ENCODE measurements at regions not wholly inside any gene's neighbourhood (a gene's known extent, or its start where the extent isn't known, plus 50 kb on each side); places are given as distances from the start of the nearest gene placed in this dataset.

GRCh38 chr9:24488896-24489295 is 56.8 kb downstream of the IZUMO3 start:
- H3K4me3 ChIP-seq (ENCODE audit: low read length), result no peak overlapping the region
- no peak for DNase-seq (ENCODE audit: low read depth, low spot score)

- no peak for DNase-seq (ENCODE audit: low read depth, low spot score)
- H3K4me3 ChIP-seq (ENCODE audit: low read length), result no peak overlapping the region
Observed at GRCh38 chr9:24487946-24488345, 57.8 kb downstream of the IZUMO3 start.

DNA sequence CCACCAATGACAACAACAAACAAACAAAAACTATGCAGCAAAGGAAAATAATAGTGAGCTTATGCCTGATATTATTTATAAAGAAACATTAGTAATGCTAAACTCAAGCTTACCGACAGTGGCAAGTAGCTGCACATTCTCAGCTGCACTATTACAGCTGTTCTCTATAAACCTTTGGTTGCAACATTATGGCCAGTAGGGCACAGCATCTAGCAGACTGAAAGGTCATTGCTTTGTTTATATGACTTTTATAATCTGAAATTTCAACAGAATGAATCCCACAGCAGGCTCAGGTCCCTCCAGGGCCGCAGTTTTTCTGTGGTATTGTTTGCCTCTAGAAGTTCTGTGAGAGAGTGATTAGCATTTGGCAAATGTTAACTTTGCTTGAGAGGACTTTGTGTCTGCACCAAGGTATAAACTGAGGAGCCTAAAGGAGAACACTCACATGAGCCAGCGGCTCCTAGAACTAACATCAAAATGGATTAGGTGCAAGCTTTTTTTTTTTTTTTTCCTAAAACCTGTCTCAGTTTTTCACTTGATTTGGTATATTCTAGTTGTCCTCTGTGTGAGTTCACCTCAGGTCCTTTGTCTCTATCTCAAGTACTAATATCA is 58.3 kb downstream of the IZUMO3 start:
- no peak overlapping the region for H3K4me3 ChIP-seq (ENCODE audit: low read length)
- no peak for DNase-seq (ENCODE audit: low read depth, low spot score)

GRCh38 chr9:24479361-24480059 is 66.2 kb downstream of the IZUMO3 start:
- no peak overlapping the region for H3K4me3 ChIP-seq (ENCODE audit: low read length)
- DNase-seq (ENCODE audit: low read depth, low spot score), result no peak

- no peak for DNase-seq (ENCODE audit: low read depth, low spot score)
- H3K4me3 ChIP-seq (ENCODE audit: low read length), result no peak overlapping the region
Observed at GRCh38 chr9:24464319-24464951, 81.3 kb downstream of the IZUMO3 start.

- no peak for DNase-seq (ENCODE audit: low read depth, low spot score)
- no peak overlapping the region for H3K4me3 ChIP-seq (ENCODE audit: low read length)
Observed at GRCh38 chr9:24462951-24463350, 82.7 kb downstream of the IZUMO3 start.

DNA sequence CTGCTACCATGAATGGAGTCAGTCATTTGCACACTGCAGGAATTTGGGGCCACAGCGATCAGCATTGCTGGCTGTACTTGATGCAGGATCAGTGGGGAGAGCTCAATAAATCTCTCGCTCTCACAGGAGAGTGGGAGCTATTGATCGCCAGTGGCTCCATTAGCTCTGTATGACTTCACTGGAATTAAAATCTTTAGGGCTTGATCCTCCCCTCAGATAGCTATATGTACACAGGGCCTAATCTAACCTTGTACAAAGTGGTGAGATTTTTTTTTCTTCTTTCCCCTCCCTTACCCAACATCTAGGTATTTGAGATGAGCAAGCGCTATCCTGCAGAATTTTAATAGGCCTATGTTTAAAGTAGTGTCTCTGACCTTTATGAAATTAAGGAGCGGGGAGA is 84.9 kb downstream of the IZUMO3 start:
- DNase-seq (ENCODE audit: low read depth, low spot score), result no peak
- no peak overlapping the region for H3K4me3 ChIP-seq (ENCODE audit: low read length)

- no peak for DNase-seq (ENCODE audit: low read depth, low spot score)
- no peak overlapping the region for H3K4me3 ChIP-seq (ENCODE audit: low read length)
Observed at GRCh38 chr9:24459953-24460352, 85.7 kb downstream of the IZUMO3 start.

GRCh38 chr9:24451346-24451745 is 94.4 kb downstream of the IZUMO3 start:
- no peak overlapping the region for H3K4me3 ChIP-seq (ENCODE audit: low read length)
- DNase-seq (ENCODE audit: low read depth, low spot score), result no peak

DNA sequence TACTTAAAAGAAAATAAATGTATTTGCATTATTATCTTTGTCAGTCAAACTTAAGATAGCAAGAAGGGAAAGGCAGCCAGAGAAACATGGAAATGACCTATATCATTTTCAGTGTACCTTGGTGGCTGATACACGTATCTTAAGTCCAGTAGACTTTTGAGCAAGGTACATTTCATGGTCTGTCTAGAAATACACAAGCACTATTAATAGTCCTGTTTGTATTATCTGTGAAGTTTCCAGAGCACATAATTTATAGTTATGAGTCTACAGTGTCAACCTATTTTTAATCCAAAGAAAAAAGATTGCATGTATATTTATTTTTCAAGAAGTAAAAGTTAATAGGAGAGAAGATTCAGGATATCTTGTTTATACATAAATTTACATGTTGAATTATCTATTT is 95.7 kb downstream of the IZUMO3 start:
- no peak overlapping the region for H3K4me3 ChIP-seq (ENCODE audit: low read length)
- DNase-seq (ENCODE audit: low read depth, low spot score), result no peak

- no peak overlapping the region for H3K4me3 ChIP-seq (ENCODE audit: low read length)
- no peak for DNase-seq (ENCODE audit: low read depth, low spot score)
Observed at GRCh38 chr9:24439456-24439855, 106.2 kb downstream of the IZUMO3 start.

DNA sequence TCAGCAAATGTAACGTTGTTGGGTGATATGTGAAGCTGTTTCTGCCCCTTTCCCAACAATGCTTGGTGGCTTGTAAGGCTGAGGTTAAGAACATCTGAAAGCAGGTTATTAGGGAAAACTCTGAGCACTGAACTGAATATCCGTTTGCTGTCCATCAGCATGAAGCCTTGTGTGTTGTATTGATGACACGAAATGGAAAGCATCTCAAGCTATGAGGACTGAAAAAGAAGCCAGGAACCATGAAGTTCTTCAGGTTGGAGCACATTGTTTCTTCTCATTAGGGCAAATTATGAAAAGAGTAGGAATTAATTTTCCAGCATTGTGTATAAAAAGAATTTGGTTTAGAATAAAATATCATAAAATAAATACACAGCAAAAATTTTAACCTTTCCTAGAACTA is 106.8 kb downstream of the IZUMO3 start:
- no peak for DNase-seq (ENCODE audit: low read depth, low spot score)
- no peak overlapping the region for H3K4me3 ChIP-seq (ENCODE audit: low read length)

DNA sequence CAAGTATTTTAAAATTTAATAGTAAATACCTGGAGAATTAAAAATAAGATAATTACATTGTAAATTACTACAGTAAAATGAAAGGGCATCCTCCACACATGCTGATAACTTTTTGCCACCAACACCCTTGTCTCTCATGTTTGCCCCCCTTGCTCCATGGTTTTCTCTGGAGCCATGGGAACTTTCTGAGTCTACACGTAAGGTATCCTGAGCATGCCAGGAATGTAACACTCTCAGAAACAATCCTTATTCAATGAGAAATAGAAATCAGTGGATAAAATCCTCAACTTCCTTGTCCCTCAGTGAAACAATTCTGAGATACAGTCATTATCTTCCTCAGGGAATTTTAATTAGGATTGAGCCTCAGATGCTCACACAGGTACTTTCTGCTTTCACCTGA is 108.9 kb downstream of the IZUMO3 start:
- DNase-seq (ENCODE audit: low read depth, low spot score), result no peak
- H3K4me3 ChIP-seq (ENCODE audit: low read length), result no peak overlapping the region

DNA sequence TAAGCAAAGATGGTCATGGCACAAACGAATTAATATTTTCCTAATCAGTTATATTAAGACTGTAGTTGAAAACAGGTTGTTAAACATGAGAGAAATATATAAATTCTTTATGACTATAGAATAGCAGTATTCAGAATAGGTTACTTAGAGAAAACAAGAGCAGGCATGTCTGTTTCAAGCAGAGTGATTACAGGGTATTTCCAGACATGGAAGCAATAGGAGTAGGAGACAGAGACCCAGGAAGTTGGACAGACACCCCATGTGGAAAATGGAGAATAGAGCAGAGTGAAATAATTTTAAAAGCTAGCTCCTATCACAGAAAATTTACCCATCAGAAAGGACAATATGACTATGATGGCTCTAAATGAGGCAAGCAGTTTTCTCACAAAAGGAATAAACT is 111.5 kb downstream of the IZUMO3 start:
- no peak for DNase-seq (ENCODE audit: low read depth, low spot score)

DNA sequence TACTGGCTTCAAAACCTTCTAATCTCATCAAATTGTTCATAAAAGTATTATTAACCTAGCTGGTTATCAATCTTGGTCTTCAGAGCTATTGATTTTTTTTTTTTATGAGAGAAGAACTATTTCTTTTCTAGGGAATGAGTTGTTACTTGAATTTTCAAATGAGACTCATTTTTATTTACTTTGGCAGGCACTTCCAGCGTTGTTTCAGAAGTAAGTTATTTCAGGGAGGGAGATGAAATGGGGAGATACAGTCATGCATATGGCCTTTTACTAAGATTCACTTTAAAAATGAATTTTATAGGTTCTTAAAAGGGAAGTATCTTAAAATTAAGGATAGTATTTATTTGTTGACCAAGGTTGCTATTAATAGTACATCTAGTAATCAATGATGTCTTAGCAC is 129.6 kb downstream of the IZUMO3 start:
- no peak overlapping the region for H3K4me3 ChIP-seq (ENCODE audit: low read length)
- no peak for DNase-seq (ENCODE audit: low read depth, low spot score)

More for the DNA sequence above, 111.5 kb downstream of the IZUMO3 start:
- no peak overlapping the region for H3K4me3 ChIP-seq (ENCODE audit: low read length)

- no peak overlapping the region for H3K4me3 ChIP-seq (ENCODE audit: low read length)
- DNase-seq (ENCODE audit: low read depth, low spot score), result no peak
Observed at GRCh38 chr9:24413651-24414050, 132.0 kb downstream of the IZUMO3 start.

DNA sequence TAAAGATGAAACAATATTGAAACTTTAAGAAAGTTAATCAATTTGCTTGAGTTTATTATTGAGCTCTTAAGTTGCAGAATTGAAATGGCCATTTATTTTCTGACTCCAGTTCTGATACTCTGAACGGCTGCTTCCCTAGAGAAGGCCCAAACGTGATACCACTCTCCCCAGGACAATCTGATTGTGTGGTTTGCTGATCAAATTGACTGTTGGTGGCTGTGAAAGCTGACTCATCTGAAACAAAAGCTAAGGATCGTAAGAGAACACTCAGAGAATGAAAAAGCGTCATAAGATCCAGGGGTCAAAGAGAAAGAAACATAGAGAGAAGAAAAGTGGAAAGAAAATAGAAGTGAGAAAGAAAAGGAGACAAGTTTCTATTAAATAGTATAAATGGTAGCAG is 147.2 kb downstream of the IZUMO3 start:
- DNase-seq (ENCODE audit: low read depth, low spot score), result no peak
- H3K4me3 ChIP-seq (ENCODE audit: low read length), result no peak overlapping the region

GRCh38 chr9:24391095-24391494 is 154.6 kb downstream of the IZUMO3 start:
- DNase-seq (ENCODE audit: low read depth, low spot score), result no peak
- H3K4me3 ChIP-seq (ENCODE audit: low read length), result no peak overlapping the region

GRCh38 chr9:24385077-24385476 is 160.6 kb downstream of the IZUMO3 start:
- H3K4me3 ChIP-seq (ENCODE audit: low read length), result no peak overlapping the region
- no peak for DNase-seq (ENCODE audit: low read depth, low spot score)

DNA sequence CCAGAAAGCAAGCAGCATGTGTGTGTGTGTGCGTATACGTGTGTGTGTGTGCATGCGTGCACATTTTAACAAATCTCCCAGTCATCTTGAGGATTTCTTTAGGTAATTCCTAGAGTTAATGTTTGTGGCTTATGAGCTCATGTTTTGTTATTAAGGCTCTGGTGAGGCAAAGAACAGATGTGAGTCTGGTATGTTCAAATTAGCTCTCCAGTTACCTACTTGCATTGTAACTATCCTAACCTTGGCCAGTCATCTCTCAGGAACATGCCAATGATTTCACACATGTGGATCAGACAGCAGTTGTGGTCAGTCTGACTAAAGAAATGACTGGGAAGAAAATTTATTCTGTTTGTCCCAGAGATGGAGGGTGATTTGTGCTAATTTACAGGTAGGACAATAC is 163.1 kb downstream of the IZUMO3 start:
- no peak for DNase-seq (ENCODE audit: low read depth, low spot score)
- no peak overlapping the region for H3K4me3 ChIP-seq (ENCODE audit: low read length)

- no peak overlapping the region for H3K4me3 ChIP-seq (ENCODE audit: low read length)
- no peak for DNase-seq (ENCODE audit: low read depth, low spot score)
Observed at GRCh38 chr9:24381205-24381604, 164.5 kb downstream of the IZUMO3 start.
